SW480 (cell line): ENCODE measurements at regions not wholly inside any gene's neighbourhood (a gene's known extent, or its start where the extent isn't known, plus 50 kb on each side); places are given as distances from the start of the nearest gene placed in this dataset.

ENCODE experiments used
- DNase-seq: peaks from one replicate; pipeline ENCODE4 v3.0.0-alpha.2; 2016; ENCODE audit warnings: low spot score

DNA sequence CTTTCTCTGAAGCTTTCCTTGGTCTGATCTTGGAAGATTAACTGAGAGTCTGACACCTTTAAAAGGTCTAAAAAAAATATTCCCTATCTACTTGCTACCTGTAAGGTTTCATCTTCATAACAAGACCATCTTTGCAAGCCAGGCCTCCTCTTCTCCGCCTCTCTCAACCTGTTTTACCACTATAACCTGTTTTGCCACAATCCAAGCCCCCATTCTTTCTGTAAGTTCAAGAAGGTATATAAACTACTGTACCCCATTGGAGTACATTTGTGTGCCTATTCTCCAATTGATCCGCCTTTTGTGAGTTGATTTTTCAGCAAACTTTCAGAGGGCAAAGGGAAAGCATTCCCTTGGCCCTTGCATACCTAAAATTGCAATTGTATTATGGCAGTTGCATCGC, 319.3 kb upstream of the NECTIN3 start:
- no peak for DNase-seq

- DNase-seq: no peak
These were observed 318.1 kb upstream of the NECTIN3 start for GRCh38 chr3:110753516-110753915.

- DNase-seq: no peak
These were observed 317.3 kb upstream of the NECTIN3 start for GRCh38 chr3:110754212-110754916.

DNA sequence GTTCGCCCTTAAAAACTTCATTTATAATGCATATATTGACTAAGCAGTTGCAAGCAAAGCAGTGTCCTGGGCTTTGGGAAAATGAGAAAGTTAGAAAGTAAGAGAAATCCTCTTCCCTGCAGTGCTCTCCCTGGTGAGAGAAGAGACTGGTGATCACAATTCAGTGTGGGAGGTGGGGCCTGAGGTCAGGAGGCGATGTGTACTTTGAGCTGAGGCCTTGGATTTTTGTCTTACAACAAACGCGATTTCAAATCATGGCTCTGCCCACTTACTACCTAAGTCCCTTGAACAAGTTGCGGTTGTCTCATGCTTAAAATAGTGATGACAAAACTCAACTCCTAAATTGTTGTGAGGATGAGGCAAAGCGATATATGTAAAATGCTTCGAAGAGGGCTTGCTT, 316.3 kb upstream of the NECTIN3 start:
- DNase-seq: no peak

DNA sequence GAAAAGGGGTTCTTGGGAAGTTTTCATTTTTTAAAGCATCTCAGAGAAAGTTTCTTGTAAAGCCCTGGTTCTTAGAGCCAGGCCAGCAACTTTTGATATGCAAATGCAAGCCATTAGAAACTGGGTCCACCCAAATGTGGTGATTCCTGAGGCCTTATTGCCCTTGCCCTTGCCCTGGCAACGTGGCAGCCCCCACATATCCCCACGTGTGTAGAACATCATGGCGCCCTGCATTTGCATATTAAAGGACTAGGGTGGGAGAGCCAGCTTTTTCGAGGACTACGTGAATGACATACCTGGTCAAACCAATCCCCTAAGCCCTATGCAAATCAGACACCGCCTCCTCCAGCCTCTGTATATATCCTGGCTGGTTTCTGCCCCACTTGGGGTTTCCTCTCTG, 314.9 kb upstream of the NECTIN3 start:
- DNase-seq: no peak

DNA sequence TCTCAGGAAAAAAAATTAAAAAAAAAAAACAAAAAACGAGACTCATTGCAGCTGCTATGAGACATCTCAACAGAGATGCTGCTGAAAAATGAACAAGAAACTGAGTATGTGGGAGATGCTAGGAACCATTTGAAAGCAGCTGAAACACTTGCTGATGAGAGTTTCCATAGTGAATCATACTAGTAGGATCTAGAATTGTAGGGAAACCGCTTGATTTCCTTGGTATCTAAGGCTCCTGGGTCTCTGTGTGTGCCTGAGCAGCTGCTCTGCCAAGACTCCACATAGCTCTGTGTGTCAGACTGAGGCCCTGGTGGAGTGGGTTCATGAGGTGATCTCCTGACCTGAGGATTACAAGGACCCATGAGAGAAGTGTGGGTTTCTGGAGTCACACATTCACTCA, 313.4 kb upstream of the NECTIN3 start:
- DNase-seq: no peak

DNA sequence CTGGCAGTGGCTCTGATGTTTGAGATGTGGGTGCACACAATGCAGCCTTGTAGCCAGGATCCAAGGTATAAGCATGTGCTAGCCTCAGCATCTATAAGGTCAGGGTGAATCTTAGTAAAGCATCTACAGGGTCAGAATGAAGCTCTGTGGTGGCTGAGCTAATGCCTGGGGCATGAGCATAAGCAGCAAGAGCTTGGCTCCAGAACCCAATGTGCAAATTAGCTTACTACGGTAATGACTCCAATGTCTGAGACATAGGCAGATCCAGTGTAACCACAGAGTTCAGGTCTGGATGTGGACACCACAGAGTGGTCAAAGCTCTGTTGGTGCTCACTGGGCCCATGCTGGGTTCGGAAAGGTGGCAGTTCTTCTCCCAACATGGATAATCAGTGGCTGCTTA, 304.5 kb upstream of the NECTIN3 start:
- DNase-seq: no peak

DNA sequence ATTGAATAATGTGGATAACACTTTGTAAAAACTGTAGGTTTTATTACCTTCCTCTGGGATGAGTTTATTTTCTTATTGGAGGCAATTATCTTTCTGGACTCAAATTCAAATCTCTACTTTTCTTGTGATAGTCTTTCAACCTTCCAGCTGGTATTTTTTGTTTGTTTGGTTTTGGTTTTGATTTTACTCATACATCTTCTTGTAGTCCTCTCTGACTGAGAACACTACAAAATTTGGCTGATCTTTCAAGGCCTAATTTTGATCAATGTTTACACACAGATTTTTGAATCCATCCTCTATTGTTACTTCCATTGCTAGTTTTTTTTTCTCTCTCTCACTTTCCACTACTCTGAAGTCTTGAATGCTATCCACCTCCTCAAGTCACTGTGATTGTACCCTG, 303.8 kb upstream of the NECTIN3 start:
- no peak for DNase-seq

- peak; percentile 27 for DNase-seq
These were observed 298.1 kb upstream of the NECTIN3 start for GRCh38 chr3:110773413-110773954.

GRCh38 chr3:110774496-110775265, 296.9 kb upstream of the NECTIN3 start:
- no peak for DNase-seq

- no peak for DNase-seq
These were observed 292.0 kb upstream of the NECTIN3 start for GRCh38 chr3:110779581-110779980.

DNA sequence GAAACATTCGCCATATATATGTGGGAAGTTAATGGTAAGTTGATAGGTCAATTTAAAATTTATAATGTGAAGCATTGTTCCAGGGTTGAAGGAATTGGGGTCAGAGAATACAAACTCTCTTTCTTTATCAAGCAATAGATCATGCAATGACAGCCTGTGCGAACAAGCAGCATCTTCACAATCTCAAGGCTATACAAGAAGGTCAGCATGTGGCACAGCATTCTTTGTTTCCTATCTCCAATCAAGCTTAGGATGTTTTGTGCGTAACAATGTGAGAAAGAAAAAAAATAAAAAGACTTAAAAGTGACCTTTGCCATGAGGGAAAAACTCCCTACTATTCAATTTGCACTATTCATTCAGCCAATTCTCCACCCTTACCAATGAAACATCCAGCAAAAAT, 288.1 kb upstream of the NECTIN3 start:
- DNase-seq: no peak

DNA sequence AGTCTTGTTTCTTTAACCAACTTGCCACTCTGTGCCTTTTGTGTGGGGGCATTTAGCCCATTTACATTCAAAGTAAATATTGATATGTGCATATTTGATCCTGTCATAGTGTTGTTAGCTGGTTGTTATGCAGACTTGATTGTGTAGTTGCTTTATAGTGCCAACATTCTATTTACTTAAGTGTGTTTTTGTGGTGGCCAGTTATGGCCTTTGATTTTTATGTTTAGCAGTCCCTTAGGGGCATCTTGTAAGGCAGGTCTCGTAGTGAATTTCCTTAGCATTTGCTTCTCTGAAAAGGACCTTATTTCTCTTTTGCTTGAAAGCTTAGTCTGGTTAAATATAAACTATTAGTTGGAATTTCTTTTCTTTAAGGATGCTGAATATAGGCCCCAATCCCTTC, 282.8 kb upstream of the NECTIN3 start:
- no peak for DNase-seq

DNA sequence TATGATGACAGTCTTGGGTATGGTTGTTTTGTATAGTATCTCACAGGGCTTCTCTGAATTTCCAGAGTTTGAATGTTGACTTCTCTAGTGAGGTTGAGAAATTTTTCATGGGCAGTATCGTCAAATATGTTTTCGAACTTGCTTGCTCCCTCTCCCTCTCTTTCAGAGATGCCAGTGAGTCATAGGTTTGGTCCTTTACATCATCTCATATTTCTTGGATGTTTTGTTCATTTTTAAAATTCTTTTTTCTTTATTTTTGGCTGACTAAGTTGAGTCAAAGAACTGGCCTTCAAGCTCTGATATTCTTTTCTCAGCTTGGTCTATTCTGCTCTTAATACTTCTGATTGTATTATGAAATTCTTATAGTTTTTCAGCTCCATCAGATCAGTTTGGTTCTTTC, 282.3 kb upstream of the NECTIN3 start:
- DNase-seq: no peak

DNA sequence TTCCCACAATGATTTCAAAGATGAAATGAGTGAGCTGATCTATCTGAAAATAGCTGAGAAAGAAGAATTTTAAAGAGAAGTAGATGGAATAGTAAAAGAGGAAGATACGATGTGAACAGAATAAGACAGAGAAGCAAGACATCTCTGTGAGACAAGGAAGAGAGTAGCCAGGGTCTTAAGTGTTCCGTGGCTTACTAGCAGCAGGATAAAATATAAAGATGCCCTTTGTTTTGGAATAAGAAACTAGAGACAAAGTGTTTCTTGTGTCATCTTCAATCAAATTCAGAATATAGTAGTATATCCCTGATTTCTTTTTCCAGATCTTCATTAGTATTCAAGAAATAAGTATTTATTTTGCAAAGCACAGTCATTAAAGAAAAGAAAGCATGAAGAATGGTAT, 281.0 kb upstream of the NECTIN3 start:
- no peak for DNase-seq

- no peak for DNase-seq
These were observed 279.5 kb upstream of the NECTIN3 start for GRCh38 chr3:110791995-110792686.

DNA sequence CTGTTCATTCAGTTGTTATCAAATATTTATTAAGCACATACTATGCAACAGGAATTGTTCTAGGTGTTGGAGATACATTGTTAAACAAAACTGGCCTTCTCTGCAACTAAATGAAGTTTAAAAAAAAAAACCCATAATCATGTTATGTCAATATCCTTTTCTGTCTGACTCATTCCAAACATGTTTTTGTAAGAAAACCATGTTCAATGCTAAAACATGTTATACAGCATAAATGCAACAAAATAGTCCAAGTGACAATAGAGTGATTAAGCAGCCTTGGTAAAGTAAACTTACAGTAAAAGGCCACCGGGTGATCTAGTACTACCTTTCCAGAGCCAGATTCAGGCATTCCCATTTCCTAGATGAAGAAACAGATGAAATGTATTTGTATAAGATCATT, 278.0 kb upstream of the NECTIN3 start:
- no peak for DNase-seq

DNA sequence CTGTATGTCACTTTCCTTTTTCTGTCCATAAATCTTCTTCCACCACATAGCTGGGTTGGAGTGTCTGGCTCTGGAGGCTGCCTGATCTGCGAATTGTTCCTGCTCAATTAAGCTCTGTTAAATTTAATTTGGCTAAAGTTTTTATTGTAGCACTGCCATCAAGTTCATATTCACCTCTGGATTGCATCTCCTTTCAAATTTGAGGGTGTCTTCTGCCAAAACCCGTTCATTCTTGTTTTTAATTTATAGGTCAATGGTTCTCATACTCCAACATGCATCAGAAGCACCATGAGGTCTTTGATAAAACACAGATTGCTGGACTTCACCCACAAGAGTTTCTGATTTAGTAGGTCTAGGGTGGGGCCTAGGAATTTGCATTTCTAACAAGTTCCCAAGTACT, 276.5 kb upstream of the NECTIN3 start:
- DNase-seq: no peak

DNA sequence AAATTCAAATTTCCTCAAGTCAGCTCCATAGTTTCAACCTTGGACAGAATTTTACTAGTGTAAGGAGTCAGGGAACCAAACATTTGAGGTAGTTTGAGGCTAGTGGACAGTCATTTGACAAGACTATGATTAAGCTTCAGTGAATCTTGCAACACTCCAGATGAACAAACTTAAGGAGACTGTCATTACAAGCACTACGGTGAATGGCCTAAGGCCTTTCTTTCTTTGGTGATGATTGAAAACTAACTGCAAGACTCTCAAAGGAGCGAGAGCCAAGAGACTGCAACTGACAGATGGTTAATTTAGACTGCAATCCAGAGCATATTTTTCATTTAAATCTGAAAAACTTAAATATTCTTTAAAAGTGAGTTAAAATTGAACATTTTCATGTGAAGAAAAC, 272.3 kb upstream of the NECTIN3 start:
- DNase-seq: no peak

- DNase-seq: no peak
These were observed 266.8 kb upstream of the NECTIN3 start for GRCh38 chr3:110804856-110805255.

- no peak for DNase-seq
These were observed 264.7 kb upstream of the NECTIN3 start for GRCh38 chr3:110806924-110807323.

- no peak for DNase-seq
These were observed 263.0 kb upstream of the NECTIN3 start for GRCh38 chr3:110808630-110809029.

DNA sequence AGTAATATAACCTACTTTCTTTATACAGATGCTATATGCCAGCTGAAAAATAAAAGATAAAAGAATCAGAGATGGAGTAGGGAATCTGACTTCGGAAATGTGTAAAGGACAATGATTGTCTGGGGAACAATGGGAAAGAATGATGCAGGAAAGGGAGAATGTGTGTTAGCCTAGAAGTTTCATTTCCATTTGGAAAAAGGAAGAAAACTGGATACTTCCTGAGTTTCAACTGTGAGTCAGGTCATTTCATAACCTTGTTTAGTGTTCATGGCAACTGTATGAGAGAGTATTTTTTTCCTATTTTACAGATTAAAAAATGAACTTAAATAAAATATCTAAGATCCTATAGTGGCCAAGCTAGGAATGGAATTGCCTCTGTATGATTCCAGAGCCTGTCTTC, 261.3 kb upstream of the NECTIN3 start:
- DNase-seq: no peak
